ENCODE measurements at regions not wholly inside any gene's neighbourhood (a gene's known extent, or its start where the extent isn't known, plus 50 kb on each side); places are given as distances from the start of the nearest gene placed in this dataset.

GRCh38 chr1:95730986-95731385 is 497.0 kb downstream of the RWDD3 start:
- TF ChIP-seq ZFP36 (IDR thresholded peaks at IDR 0.05; ENCODE audit: low read depth, low read length, partially characterized antibody), result no peak
- TF ChIP-seq, protein P1, sequence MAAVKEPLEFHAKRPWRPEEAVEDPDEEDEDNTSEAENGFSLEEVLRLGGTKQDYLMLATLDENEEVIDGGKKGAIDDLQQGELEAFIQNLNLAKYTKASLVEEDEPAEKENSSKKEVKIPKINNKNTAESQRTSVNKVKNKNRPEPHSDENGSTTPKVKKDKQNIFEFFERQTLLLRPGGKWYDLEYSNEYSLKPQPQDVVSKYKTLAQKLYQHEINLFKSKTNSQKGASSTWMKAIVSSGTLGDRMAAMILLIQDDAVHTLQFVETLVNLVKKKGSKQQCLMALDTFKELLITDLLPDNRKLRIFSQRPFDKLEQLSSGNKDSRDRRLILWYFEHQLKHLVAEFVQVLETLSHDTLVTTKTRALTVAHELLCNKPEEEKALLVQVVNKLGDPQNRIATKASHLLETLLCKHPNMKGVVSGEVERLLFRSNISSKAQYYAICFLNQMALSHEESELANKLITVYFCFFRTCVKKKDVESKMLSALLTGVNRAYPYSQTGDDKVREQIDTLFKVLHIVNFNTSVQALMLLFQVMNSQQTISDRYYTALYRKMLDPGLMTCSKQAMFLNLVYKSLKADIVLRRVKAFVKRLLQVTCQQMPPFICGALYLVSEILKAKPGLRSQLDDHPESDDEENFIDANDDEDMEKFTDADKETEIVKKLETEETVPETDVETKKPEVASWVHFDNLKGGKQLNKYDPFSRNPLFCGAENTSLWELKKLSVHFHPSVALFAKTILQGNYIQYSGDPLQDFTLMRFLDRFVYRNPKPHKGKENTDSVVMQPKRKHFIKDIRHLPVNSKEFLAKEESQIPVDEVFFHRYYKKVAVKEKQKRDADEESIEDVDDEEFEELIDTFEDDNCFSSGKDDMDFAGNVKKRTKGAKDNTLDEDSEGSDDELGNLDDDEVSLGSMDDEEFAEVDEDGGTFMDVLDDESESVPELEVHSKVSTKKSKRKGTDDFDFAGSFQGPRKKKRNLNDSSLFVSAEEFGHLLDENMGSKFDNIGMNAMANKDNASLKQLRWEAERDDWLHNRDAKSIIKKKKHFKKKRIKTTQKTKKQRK (IDR thresholded peaks at IDR 0.05; ENCODE audit: borderline replicate concordance, low read depth, low read length), result no peak
- TF ChIP-seq, protein P2, sequence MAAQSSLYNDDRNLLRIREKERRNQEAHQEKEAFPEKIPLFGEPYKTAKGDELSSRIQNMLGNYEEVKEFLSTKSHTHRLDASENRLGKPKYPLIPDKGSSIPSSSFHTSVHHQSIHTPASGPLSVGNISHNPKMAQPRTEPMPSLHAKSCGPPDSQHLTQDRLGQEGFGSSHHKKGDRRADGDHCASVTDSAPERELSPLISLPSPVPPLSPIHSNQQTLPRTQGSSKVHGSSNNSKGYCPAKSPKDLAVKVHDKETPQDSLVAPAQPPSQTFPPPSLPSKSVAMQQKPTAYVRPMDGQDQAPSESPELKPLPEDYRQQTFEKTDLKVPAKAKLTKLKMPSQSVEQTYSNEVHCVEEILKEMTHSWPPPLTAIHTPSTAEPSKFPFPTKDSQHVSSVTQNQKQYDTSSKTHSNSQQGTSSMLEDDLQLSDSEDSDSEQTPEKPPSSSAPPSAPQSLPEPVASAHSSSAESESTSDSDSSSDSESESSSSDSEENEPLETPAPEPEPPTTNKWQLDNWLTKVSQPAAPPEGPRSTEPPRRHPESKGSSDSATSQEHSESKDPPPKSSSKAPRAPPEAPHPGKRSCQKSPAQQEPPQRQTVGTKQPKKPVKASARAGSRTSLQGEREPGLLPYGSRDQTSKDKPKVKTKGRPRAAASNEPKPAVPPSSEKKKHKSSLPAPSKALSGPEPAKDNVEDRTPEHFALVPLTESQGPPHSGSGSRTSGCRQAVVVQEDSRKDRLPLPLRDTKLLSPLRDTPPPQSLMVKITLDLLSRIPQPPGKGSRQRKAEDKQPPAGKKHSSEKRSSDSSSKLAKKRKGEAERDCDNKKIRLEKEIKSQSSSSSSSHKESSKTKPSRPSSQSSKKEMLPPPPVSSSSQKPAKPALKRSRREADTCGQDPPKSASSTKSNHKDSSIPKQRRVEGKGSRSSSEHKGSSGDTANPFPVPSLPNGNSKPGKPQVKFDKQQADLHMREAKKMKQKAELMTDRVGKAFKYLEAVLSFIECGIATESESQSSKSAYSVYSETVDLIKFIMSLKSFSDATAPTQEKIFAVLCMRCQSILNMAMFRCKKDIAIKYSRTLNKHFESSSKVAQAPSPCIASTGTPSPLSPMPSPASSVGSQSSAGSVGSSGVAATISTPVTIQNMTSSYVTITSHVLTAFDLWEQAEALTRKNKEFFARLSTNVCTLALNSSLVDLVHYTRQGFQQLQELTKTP (IDR thresholded peaks at IDR 0.05; ENCODE audit: low read depth in 1 of 2, partially characterized antibody in 2 of 2), result no peak
- no peak for TF ChIP-seq POLR2AphosphoS5 (IDR thresholded peaks at IDR 0.05; ENCODE audit: control insufficient read depth, insufficient read depth, low read depth, low read length)
- TF ChIP-seq, protein P3, sequence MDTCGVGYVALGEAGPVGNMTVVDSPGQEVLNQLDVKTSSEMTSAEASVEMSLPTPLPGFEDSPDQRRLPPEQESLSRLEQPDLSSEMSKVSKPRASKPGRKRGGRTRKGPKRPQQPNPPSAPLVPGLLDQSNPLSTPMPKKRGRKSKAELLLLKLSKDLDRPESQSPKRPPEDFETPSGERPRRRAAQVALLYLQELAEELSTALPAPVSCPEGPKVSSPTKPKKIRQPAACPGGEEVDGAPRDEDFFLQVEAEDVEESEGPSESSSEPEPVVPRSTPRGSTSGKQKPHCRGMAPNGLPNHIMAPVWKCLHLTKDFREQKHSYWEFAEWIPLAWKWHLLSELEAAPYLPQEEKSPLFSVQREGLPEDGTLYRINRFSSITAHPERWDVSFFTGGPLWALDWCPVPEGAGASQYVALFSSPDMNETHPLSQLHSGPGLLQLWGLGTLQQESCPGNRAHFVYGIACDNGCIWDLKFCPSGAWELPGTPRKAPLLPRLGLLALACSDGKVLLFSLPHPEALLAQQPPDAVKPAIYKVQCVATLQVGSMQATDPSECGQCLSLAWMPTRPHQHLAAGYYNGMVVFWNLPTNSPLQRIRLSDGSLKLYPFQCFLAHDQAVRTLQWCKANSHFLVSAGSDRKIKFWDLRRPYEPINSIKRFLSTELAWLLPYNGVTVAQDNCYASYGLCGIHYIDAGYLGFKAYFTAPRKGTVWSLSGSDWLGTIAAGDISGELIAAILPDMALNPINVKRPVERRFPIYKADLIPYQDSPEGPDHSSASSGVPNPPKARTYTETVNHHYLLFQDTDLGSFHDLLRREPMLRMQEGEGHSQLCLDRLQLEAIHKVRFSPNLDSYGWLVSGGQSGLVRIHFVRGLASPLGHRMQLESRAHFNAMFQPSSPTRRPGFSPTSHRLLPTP (IDR thresholded peaks at IDR 0.05; ENCODE audit: borderline replicate concordance, extremely low read depth, insufficient read length), result no peak
- no peak for TF ChIP-seq RFX5 (IDR thresholded peaks at IDR 0.05; ENCODE audit: low read depth, low read length)
- TF ChIP-seq POLR2A (conservative IDR thresholded peaks at IDR 0.05), result no peak
- no peak for TF ChIP-seq ZNF143 (CRISPR knock-in tag; IDR thresholded peaks at IDR 0.05)
- TF ChIP-seq KLF16 (IDR thresholded peaks at IDR 0.05), result no peak
- no peak for TF ChIP-seq HNRNPH1 (optimal IDR thresholded peaks at IDR 0.05; ENCODE audit: low read depth, low read length)
- TF ChIP-seq MXI1 (IDR thresholded peaks at IDR 0.05; ENCODE audit: low read depth, low read length), result no peak
- TF ChIP-seq, protein P4, sequence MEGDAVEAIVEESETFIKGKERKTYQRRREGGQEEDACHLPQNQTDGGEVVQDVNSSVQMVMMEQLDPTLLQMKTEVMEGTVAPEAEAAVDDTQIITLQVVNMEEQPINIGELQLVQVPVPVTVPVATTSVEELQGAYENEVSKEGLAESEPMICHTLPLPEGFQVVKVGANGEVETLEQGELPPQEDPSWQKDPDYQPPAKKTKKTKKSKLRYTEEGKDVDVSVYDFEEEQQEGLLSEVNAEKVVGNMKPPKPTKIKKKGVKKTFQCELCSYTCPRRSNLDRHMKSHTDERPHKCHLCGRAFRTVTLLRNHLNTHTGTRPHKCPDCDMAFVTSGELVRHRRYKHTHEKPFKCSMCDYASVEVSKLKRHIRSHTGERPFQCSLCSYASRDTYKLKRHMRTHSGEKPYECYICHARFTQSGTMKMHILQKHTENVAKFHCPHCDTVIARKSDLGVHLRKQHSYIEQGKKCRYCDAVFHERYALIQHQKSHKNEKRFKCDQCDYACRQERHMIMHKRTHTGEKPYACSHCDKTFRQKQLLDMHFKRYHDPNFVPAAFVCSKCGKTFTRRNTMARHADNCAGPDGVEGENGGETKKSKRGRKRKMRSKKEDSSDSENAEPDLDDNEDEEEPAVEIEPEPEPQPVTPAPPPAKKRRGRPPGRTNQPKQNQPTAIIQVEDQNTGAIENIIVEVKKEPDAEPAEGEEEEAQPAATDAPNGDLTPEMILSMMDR (IDR thresholded peaks at IDR 0.05 in 2 of 3, conservative IDR thresholded peaks at IDR 0.05 in 1 of 3; ENCODE audit: insufficient read depth in 2 of 3, low read depth in 1 of 3, low read length in 3 of 3), result no peak
- no peak for TF ChIP-seq EP300 (IDR thresholded peaks at IDR 0.05; ENCODE audit: low read length)
